OCI-LY7 (cell line): ENCODE measurements at regions not wholly inside any gene's neighbourhood (a gene's known extent, or its start where the extent isn't known, plus 50 kb on each side); places are given as distances from the start of the nearest gene placed in this dataset.

Experiments
- BruUV-seq: library from RNA; stranded (reverse); fragments of 400-500 nt; replicated peaks from 2 replicates; lab custom pipeline; 2021; lab: Mats Ljungman, UMichigan
- CTCF ChIA-PET: fragments of 300-600 bp; sonication (Branson Sonifier 250); formaldehyde crosslinking; loops from one replicate; lab custom pipeline; 2022; ENCODE audit warnings: antibody characterized with exemption; ENCODE audit not compliant: unreplicated experiment; lab: Charles Lee
- POLR2A ChIA-PET: fragments of 300-600 bp; sonication (Branson Sonifier 250); formaldehyde crosslinking; loops from one replicate; lab custom pipeline; 2022; ENCODE audit warnings: antibody characterized with exemption; lab: Charles Lee
- DNase-seq: peaks from one replicate; pipeline ENCODE4 v3.0.0-alpha.2; 2015; ENCODE audit warnings: low spot score
- H2AFZ ChIP-seq: fragments of 200-600 bp; sonication (generic), shearing (Covaris generic); 2 replicates; pipeline ENCODE4 v1.6.1; 2014; ENCODE audit warnings: mild to moderate bottlenecking, antibody characterized with exemption, low read length, moderate library complexity
- H3K27ac ChIP-seq: fragments of 200-600 bp; sonication (generic); 2 replicates; pipeline ENCODE4 v1.5.1; 2014; ENCODE audit warnings: mixed run types, low read depth, mild to moderate bottlenecking, moderate library complexity, low read length, inconsistent platforms; ENCODE audit not compliant: poor library complexity, severe bottlenecking
- H3K36me3 ChIP-seq: fragments of 200-600 bp; sonication (generic); 2 replicates; pipeline ENCODE4 v1.6.1; 2014; ENCODE audit warnings: mild to moderate bottlenecking, antibody characterized with exemption, low read length, moderate library complexity, mixed read lengths; ENCODE audit not compliant: insufficient read depth
- H3K4me1 ChIP-seq: fragments of 200-600 bp; sonication (generic); 2 replicates; pipeline ENCODE4 v1.5.1; 2014; ENCODE audit warnings: mild to moderate bottlenecking, low read length; ENCODE audit not compliant: insufficient read depth, poor library complexity, severe bottlenecking
- H3K4me2 ChIP-seq: fragments of 200-600 bp; sonication (generic); 2 replicates; pipeline ENCODE4 v1.6.1; 2014; ENCODE audit warnings: mild to moderate bottlenecking, low read length
- H3K4me3 ChIP-seq: fragments of 200-600 bp; sonication (generic); 2 replicates; pipeline ENCODE4 v1.5.1; 2014; ENCODE audit warnings: mild to moderate bottlenecking, low read depth, low read length; ENCODE audit not compliant: poor library complexity, severe bottlenecking
- H3K79me2 ChIP-seq: fragments of 200-600 bp; sonication (generic); 2 replicates; pipeline ENCODE4 v1.6.1; 2016; ENCODE audit warnings: low read depth, mild to moderate bottlenecking, low read length, moderate library complexity, mixed read lengths; ENCODE audit not compliant: insufficient read depth
- H3K9me2 ChIP-seq: fragments of 200-600 bp; sonication (generic); 2 replicates; pipeline ENCODE4 v1.6.1; 2016; ENCODE audit warnings: mild to moderate bottlenecking, low read length, mixed read lengths; ENCODE audit not compliant: insufficient read depth
- H3K9me3 ChIP-seq: fragments of 200-600 bp; sonication (generic); 2 replicates; pipeline ENCODE4 v1.6.1; 2014; ENCODE audit warnings: mild to moderate bottlenecking, mixed run types, low read length, mixed read lengths
- H4K20me1 ChIP-seq: fragments of 200-600 bp; sonication (generic); 2 replicates; pipeline ENCODE4 v1.6.1; 2014; ENCODE audit warnings: mild to moderate bottlenecking, antibody characterized with exemption, low read length, moderate library complexity, mixed read lengths; ENCODE audit not compliant: insufficient read depth
- EZH2phosphoT487 ChIP-seq: fragments of 200-600 bp; sonication (generic); IDR thresholded peaks from 2 replicates; pipeline ENCODE4 v1.6.1; 2018; ENCODE audit warnings: low read depth, borderline replicate concordance, mild to moderate bottlenecking, mixed run types, antibody characterized with exemption, low read length, moderate library complexity, mixed read lengths
- intact Hi-C: fragments of 100-400 bp; cut with micrococcal nuclease; formaldehyde crosslinking; loops from one replicate; pipeline ENCODE4 v1.10.0; 2022; ENCODE audit not compliant: unreplicated experiment
- TF ChIP-seq, protein P1 (sequence below): fragments of 200-600 bp; sonication (generic); conservative IDR thresholded peaks from 2 replicates; pipeline ENCODE4 v1.5.1; 2014; ENCODE audit warnings: mild to moderate bottlenecking, antibody characterized with exemption, low read length, moderate library complexity, mixed read lengths

DNA sequence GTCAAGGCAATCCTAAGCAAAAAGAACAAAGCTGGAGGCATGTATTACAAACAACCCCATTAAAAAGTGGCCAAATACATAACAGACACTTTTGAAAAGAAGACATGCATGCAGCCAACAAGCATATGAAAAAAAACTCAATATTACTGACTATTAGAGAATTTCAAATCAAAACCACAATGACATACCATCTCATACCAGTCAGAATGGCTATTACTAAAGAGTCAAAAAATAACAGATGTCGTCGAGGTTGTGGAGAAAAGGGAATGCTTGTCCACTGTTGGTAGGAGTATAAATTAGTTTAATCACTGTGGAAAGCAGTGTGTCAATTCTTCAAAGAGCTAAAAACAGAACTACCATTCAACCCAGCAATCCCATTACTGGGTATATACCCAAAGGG is 604.6 kb upstream of the GRIA3 start:
- no peaks in the 10 kb centered on the region for H3K4me1 ChIP-seq
- H3K79me2 ChIP-seq = no peaks in the 10 kb centered on the region
- H3K9me3 ChIP-seq = no peaks in the 10 kb centered on the region
- no peak overlapping the region for H3K4me2 ChIP-seq
- intact Hi-C loops = no loop called here
- TF ChIP-seq, protein P1, sequence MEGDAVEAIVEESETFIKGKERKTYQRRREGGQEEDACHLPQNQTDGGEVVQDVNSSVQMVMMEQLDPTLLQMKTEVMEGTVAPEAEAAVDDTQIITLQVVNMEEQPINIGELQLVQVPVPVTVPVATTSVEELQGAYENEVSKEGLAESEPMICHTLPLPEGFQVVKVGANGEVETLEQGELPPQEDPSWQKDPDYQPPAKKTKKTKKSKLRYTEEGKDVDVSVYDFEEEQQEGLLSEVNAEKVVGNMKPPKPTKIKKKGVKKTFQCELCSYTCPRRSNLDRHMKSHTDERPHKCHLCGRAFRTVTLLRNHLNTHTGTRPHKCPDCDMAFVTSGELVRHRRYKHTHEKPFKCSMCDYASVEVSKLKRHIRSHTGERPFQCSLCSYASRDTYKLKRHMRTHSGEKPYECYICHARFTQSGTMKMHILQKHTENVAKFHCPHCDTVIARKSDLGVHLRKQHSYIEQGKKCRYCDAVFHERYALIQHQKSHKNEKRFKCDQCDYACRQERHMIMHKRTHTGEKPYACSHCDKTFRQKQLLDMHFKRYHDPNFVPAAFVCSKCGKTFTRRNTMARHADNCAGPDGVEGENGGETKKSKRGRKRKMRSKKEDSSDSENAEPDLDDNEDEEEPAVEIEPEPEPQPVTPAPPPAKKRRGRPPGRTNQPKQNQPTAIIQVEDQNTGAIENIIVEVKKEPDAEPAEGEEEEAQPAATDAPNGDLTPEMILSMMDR = no peak
- TF ChIP-seq EZH2phosphoT487 = no peak
- no peaks in the 10 kb centered on the region for H4K20me1 ChIP-seq
- H2AFZ ChIP-seq = no peak overlapping the region
- no peaks in the 10 kb centered on the region for H3K9me2 ChIP-seq
- DNase-seq = no peak
- H3K36me3 ChIP-seq = no peaks in the 10 kb centered on the region
- POLR2A ChIA-PET = no interaction called here
- BruUV-seq = no TSS peak
- CTCF ChIA-PET = no interaction called here
- H3K27ac ChIP-seq = no peak overlapping the region
- H3K4me3 ChIP-seq = no peak overlapping the region

DNA sequence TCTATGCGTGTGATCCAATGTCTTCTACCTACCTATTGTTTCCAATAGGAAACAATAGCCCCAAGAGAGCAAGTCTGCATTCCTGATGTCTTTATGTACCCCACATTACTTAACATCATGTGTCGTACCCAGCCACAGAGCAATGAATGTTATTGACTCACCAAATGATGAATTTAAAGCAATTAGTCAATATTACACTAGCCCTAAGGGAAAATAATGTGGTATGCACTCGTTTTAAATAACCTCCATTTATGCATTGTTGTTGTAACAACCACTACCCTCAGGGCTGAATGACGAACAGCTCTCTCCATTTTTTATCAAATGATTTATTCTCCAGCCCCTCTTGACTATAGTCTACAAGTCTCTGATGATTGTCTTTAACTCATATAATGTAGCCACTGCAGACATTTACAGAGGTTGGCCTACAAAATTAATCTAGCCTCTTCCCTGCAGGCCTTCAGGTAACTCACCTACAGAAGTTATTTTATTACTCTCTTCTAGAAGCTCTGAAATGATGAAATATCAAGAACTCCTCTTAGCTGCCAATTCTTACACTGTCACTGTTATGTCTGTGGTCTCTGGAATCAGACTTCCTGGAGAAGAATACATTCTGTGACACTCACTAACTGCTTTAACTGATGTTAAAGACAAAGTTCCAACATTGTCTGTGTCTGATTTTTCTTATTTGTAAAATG is 601.7 kb upstream of the GRIA3 start:
- intact Hi-C loops = no loop called here
- H3K36me3 ChIP-seq = no peaks in the 10 kb centered on the region
- no peak overlapping the region for H2AFZ ChIP-seq
- no peaks in the 10 kb centered on the region for H3K4me1 ChIP-seq
- no peak overlapping the region for H3K4me2 ChIP-seq
- H3K79me2 ChIP-seq = no peaks in the 10 kb centered on the region
- H4K20me1 ChIP-seq = no peaks in the 10 kb centered on the region
- H3K4me3 ChIP-seq = no peak overlapping the region
- no peak overlapping the region for H3K27ac ChIP-seq
- TF ChIP-seq, protein P1 = no peak
- no TSS peak for BruUV-seq
- H3K9me2 ChIP-seq = no peaks in the 10 kb centered on the region
- DNase-seq = no peak
- CTCF ChIA-PET = no interaction called here
- H3K9me3 ChIP-seq = no peaks in the 10 kb centered on the region
- POLR2A ChIA-PET = no interaction called here

DNA sequence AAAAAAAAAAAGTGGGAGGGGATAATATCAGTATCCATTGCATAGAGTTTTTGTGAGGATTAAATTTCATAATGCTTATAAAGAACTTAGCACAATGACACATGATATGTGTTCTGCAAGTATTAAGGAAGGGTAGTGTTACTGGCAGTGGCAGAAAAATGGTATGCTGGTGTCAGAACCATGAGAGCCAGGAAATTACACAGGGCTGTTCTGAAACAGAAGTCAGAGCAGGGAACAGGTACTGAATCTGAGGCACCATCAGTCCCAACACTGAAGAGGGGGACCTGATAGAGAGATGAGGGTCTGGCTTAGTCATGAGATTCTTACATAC is 601.1 kb upstream of the GRIA3 start:
- H3K4me2 ChIP-seq = no peak overlapping the region
- H2AFZ ChIP-seq = no peak overlapping the region
- no peaks in the 10 kb centered on the region for H3K4me1 ChIP-seq
- TF ChIP-seq, protein P1 = no peak
- no peak for TF ChIP-seq EZH2phosphoT487
- no peak overlapping the region for H3K27ac ChIP-seq
- intact Hi-C loops = no loop called here
- H3K79me2 ChIP-seq = no peaks in the 10 kb centered on the region
- H4K20me1 ChIP-seq = no peaks in the 10 kb centered on the region
- no peak overlapping the region for H3K4me3 ChIP-seq
- H3K36me3 ChIP-seq = no peaks in the 10 kb centered on the region
- H3K9me2 ChIP-seq = no peaks in the 10 kb centered on the region
- CTCF ChIA-PET = no interaction called here
- H3K9me3 ChIP-seq = no peaks in the 10 kb centered on the region
- no TSS peak for BruUV-seq
- POLR2A ChIA-PET = no interaction called here
- DNase-seq = no peak
